ENCODE measurements at regions not wholly inside any gene's neighbourhood (a gene's known extent, or its start where the extent isn't known, plus 50 kb on each side); places are given as distances from the start of the nearest gene placed in this dataset.

- TF ChIP-seq CTCF (IDR thresholded peaks at IDR 0.05; ENCODE audit: insufficient read depth, low read length, severe bottlenecking) = no peak
- DNase-seq (ENCODE audit: low read depth) (no peak), FAIRE-seq (no peak)
- no peak overlapping the region for H3K4me3 ChIP-seq (ENCODE audit: low read depth, low read length)
- no peaks in the 10 kb centered on the region for H3K27me3 ChIP-seq (ENCODE audit: control insufficient read depth, insufficient read depth, low read length)
- H3K36me3 ChIP-seq (ENCODE audit: control insufficient read depth, insufficient read depth, low read length) = no peaks in the 10 kb centered on the region
Observed at GRCh38 chr19:27894906-27895754, 1317.8 kb downstream of the UQCRFS1 start.

GRCh38 chr19:27892500-27892899 lies 1320.5 kb downstream of the UQCRFS1 start:
- no peaks in the 10 kb centered on the region for H3K36me3 ChIP-seq (ENCODE audit: control insufficient read depth, insufficient read depth, low read length)
- no peaks in the 10 kb centered on the region for H3K27me3 ChIP-seq (ENCODE audit: control insufficient read depth, insufficient read depth, low read length)
- DNase-seq (ENCODE audit: low read depth) (no peak), FAIRE-seq (no peak)
- no peak overlapping the region for H3K4me3 ChIP-seq (ENCODE audit: low read depth, low read length)
- no peak for TF ChIP-seq CTCF (IDR thresholded peaks at IDR 0.05; ENCODE audit: insufficient read depth, low read length, severe bottlenecking)

GRCh38 chr19:27891411-27891810 lies 1321.5 kb downstream of the UQCRFS1 start:
- no peaks in the 10 kb centered on the region for H3K27me3 ChIP-seq (ENCODE audit: control insufficient read depth, insufficient read depth, low read length)
- TF ChIP-seq CTCF (IDR thresholded peaks at IDR 0.05; ENCODE audit: insufficient read depth, low read length, severe bottlenecking) = no peak
- no peak for DNase-seq (ENCODE audit: low read depth)
- H3K4me3 ChIP-seq (ENCODE audit: low read depth, low read length) = no peak overlapping the region
- no peaks in the 10 kb centered on the region for H3K36me3 ChIP-seq (ENCODE audit: control insufficient read depth, insufficient read depth, low read length)
- no peak for FAIRE-seq

- no peak for TF ChIP-seq CTCF (IDR thresholded peaks at IDR 0.05; ENCODE audit: insufficient read depth, low read length, severe bottlenecking)
- no peak for FAIRE-seq
- H3K4me3 ChIP-seq (ENCODE audit: low read depth, low read length) = no peak overlapping the region
- no peaks in the 10 kb centered on the region for H3K27me3 ChIP-seq (ENCODE audit: control insufficient read depth, insufficient read depth, low read length)
- no peak for DNase-seq (ENCODE audit: low read depth)
- no peaks in the 10 kb centered on the region for H3K36me3 ChIP-seq (ENCODE audit: control insufficient read depth, insufficient read depth, low read length)
Observed at GRCh38 chr19:27890696-27891095, 1322.3 kb downstream of the UQCRFS1 start.

GRCh38 chr19:27890206-27890605 lies 1322.7 kb downstream of the UQCRFS1 start:
- Histone ChIP-seq H3K4me3 (ENCODE audit: low read depth, low read length) (no peak overlapping the region), H3K27me3 (ENCODE audit: control insufficient read depth, insufficient read depth, low read length) (no peaks in the 10 kb centered on the region), H3K36me3 (ENCODE audit: control insufficient read depth, insufficient read depth, low read length) (no peaks in the 10 kb centered on the region)
- no peak for FAIRE-seq
- no peak for TF ChIP-seq CTCF (IDR thresholded peaks at IDR 0.05; ENCODE audit: insufficient read depth, low read length, severe bottlenecking)
- no peak for DNase-seq (ENCODE audit: low read depth)

- H3K27me3 ChIP-seq (ENCODE audit: control insufficient read depth, insufficient read depth, low read length) = no peaks in the 10 kb centered on the region
- H3K4me3 ChIP-seq (ENCODE audit: low read depth, low read length) = no peak overlapping the region
- H3K36me3 ChIP-seq (ENCODE audit: control insufficient read depth, insufficient read depth, low read length) = no peaks in the 10 kb centered on the region
- DNase-seq (ENCODE audit: low read depth) (no peak), FAIRE-seq (no peak)
- TF ChIP-seq CTCF (IDR thresholded peaks at IDR 0.05; ENCODE audit: insufficient read depth, low read length, severe bottlenecking) = no peak
Observed at GRCh38 chr19:27889156-27889555, 1323.8 kb downstream of the UQCRFS1 start.

Data from bronchial epithelial cell (primary cell).